ENCODE measurements at regions not wholly inside any gene's neighbourhood (a gene's known extent, or its start where the extent isn't known, plus 50 kb on each side); places are given as distances from the start of the nearest gene placed in this dataset.
"Not testable (repeated sequence)": the region's sequence is repeated elsewhere in the genome, so short reads cannot be mapped to it uniquely, and the experiment has no call there.

- TF ChIP-seq CTCF (IDR thresholded peaks at IDR 0.05; ENCODE audit: poor library complexity, severe bottlenecking), result no peak
- no peak overlapping the region for H3K27ac ChIP-seq (ENCODE audit: poor library complexity, severe bottlenecking)
- H3K36me3 ChIP-seq (ENCODE audit: low read depth), result no peaks in the 10 kb centered on the region
- no peaks in the 10 kb centered on the region for H3K27me3 ChIP-seq (ENCODE audit: insufficient read depth, poor library complexity, severe bottlenecking)
- H3K4me1 ChIP-seq (ENCODE audit: insufficient read depth, poor library complexity, severe bottlenecking), result no peaks in the 10 kb centered on the region
- H3K9me3 ChIP-seq (ENCODE audit: severe bottlenecking), result no peaks in the 10 kb centered on the region
- no peak overlapping the region for H3K4me3 ChIP-seq (ENCODE audit: severe bottlenecking)
- DNase-seq (ENCODE audit: low spot score) (no peak), ATAC-seq (ENCODE audit: low read depth) (no peak)
These were observed 1899.5 kb downstream of the MAT2B start for GRCh38 chr5:165404917-165405316.

GRCh38 chr5:165405340-165405739 lies 1899.9 kb downstream of the MAT2B start:
- Histone ChIP-seq H3K9me3 (ENCODE audit: severe bottlenecking) (no peaks in the 10 kb centered on the region), H3K36me3 (ENCODE audit: low read depth) (no peaks in the 10 kb centered on the region), H3K27ac (ENCODE audit: poor library complexity, severe bottlenecking) (no peak overlapping the region), H3K4me3 (ENCODE audit: severe bottlenecking) (no peak overlapping the region), H3K4me1 (ENCODE audit: insufficient read depth, poor library complexity, severe bottlenecking) (no peaks in the 10 kb centered on the region), H3K27me3 (ENCODE audit: insufficient read depth, poor library complexity, severe bottlenecking) (no peaks in the 10 kb centered on the region)
- no peak for TF ChIP-seq CTCF (IDR thresholded peaks at IDR 0.05; ENCODE audit: poor library complexity, severe bottlenecking)
- DNase-seq (ENCODE audit: low spot score), result no peak
- ATAC-seq (ENCODE audit: low read depth), result no peak

- no peaks in the 10 kb centered on the region for H3K36me3 ChIP-seq (ENCODE audit: low read depth)
- no peaks in the 10 kb centered on the region for H3K9me3 ChIP-seq (ENCODE audit: severe bottlenecking)
- DNase-seq (ENCODE audit: low spot score) (no peak), ATAC-seq (ENCODE audit: low read depth) (no peak)
- no peaks in the 10 kb centered on the region for H3K27me3 ChIP-seq (ENCODE audit: insufficient read depth, poor library complexity, severe bottlenecking)
- no peak overlapping the region for H3K27ac ChIP-seq (ENCODE audit: poor library complexity, severe bottlenecking)
- H3K4me3 ChIP-seq (ENCODE audit: severe bottlenecking), result no peak overlapping the region
- TF ChIP-seq CTCF (IDR thresholded peaks at IDR 0.05; ENCODE audit: poor library complexity, severe bottlenecking), result no peak
- no peaks in the 10 kb centered on the region for H3K4me1 ChIP-seq (ENCODE audit: insufficient read depth, poor library complexity, severe bottlenecking)
These were observed 1901.9 kb downstream of the MAT2B start for GRCh38 chr5:165407352-165407751.

- Histone ChIP-seq H3K27me3 (ENCODE audit: insufficient read depth, poor library complexity, severe bottlenecking) (no peaks in the 10 kb centered on the region), H3K9me3 (ENCODE audit: severe bottlenecking) (no peaks in the 10 kb centered on the region), H3K4me1 (ENCODE audit: insufficient read depth, poor library complexity, severe bottlenecking) (no peaks in the 10 kb centered on the region), H3K4me3 (ENCODE audit: severe bottlenecking) (no peak overlapping the region), H3K36me3 (ENCODE audit: low read depth) (no peaks in the 10 kb centered on the region), H3K27ac (ENCODE audit: poor library complexity, severe bottlenecking) (no peak overlapping the region)
- ATAC-seq (ENCODE audit: low read depth) (no peak), DNase-seq (ENCODE audit: low spot score) (no peak)
- no peak for TF ChIP-seq CTCF (IDR thresholded peaks at IDR 0.05; ENCODE audit: poor library complexity, severe bottlenecking)
These were observed 1905.1 kb downstream of the MAT2B start for GRCh38 chr5:165410476-165410875.

GRCh38 chr5:165411532-165411931 lies 1906.1 kb downstream of the MAT2B start:
- not testable (repeated sequence) for DNase-seq (ENCODE audit: low spot score); H3K27ac ChIP-seq (ENCODE audit: poor library complexity, severe bottlenecking); H3K27me3 ChIP-seq (ENCODE audit: insufficient read depth, poor library complexity, severe bottlenecking); H3K9me3 ChIP-seq (ENCODE audit: severe bottlenecking); H3K4me1 ChIP-seq (ENCODE audit: insufficient read depth, poor library complexity, severe bottlenecking); ATAC-seq (ENCODE audit: low read depth); H3K36me3 ChIP-seq (ENCODE audit: low read depth); H3K4me3 ChIP-seq (ENCODE audit: severe bottlenecking)
